HG03354 (cell line): ENCODE measurements at regions not wholly inside any gene's neighbourhood (a gene's known extent, or its start where the extent isn't known, plus 50 kb on each side); places are given as distances from the start of the nearest gene placed in this dataset.
A peak's percentile ranks its signal among the peaks of the same experiment; 100 is the strongest.

Experiments
- ATAC-seq: cut with Tn5 transposase; IDR thresholded peaks from one replicate; pipeline ENCODE4 v1.9.1; 2021; ENCODE audit warnings: mild to moderate bottlenecking; ENCODE audit not compliant: unreplicated experiment, poor library complexity, severe bottlenecking

DNA sequence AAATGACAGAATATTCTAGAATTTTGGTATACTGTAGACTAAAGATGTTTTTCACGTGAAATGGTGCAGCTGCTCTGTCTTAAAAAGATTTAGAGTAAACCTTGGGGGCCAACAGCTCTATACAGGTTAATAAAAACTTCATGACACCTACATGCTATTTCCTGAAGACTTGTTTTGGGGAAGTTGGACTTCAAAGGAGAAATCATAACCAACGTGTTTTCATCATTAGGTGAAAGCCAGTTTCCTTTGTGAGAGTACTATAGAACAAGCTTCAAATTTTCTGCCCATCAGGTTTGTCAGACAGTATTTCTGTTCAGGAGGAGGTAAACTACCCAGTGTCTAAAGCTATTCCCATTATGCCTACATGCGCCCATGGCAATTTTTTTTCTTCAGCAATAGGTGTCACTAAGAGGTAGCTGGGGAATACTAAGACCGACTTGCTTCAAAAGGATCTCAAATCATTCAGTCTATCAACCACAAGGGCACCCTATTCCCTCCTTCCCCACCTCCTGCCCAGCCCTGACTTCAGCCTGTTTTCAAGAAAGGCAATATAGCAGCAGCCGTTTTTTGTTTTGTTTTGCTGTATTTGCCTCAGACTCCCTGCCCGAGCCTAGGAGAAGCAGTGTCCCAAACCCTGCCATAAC lies 237.3 kb upstream of the SP8 start:
- no peak for ATAC-seq

DNA sequence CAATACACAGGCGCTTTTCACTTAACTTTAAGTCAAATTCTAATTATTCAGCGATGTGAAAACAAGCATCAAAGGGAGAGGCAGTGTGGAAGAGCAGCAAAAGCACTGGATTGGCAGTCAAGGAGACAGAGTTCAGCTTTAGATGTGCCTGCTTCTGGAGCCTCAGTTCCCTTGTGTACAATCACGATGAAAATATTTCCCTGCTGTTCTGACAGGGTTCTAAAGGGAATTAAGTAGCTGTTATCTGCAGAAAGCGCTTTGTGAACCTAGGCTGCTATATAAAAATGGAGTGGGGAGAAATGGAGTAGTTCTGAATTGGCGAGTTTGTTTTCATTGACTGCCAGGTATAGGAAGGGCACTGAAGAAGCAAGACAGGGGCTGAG lies 237.8 kb upstream of the SP8 start:
- no peak for ATAC-seq

DNA sequence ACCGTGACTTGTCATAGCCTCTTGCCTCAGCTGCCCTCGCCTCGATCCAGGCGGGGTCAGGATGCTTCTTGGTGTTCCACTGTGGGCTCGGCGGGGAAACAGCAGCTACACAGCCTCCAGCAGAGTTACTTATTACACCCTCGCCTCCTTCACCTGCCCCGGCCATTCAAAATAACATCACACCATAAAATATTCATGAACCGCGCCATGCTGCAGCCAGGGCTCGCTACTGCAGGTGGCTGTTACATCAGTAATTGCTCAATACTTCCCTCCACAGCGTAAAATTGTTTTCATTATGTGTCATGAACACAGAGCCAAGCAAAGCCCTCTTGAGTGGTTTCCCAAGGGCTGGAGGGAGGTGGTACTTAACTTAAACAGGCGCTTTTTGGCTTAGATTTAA lies 241.5 kb upstream of the SP8 start:
- ATAC-seq = no peak

DNA sequence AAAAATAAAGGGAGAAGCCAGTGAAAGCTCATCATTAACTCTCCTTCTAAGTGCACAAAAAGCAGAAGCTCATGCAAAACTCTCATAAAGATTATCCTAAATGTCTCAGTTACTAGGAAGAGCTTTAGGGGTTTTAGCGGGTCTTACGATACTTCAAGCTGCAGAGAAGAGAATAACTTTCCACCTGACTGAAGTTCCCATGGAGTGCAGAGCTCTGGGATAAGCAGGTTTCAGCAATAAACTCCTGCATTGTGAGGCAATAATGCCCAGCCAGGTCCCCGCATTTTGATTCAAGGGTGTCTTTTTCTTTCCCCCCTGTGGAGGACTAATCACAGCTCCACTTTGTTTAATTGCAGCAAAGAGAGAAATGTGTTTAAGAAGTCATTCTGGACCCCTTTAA lies 241.9 kb upstream of the SP8 start:
- ATAC-seq = no peak

DNA sequence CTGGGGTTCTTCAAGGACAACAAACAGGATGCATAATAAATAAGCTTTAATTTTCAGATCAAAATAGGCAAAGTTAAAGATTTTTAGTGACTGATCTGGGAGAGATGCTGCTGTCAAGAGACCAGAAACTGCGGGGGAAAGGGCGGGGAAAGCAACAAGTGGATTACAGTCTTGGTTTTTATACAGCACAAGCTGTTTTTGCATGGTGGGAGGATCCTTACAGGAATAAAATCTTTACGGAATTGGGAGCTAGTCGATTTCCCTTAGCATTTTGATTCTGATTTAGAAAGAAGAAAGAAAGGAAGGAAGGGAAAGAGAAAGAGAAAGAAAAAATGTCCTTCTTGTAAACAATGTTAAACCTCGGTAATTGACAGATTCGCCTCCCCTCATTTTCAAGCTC lies 242.3 kb upstream of the SP8 start:
- no peak for ATAC-seq

DNA sequence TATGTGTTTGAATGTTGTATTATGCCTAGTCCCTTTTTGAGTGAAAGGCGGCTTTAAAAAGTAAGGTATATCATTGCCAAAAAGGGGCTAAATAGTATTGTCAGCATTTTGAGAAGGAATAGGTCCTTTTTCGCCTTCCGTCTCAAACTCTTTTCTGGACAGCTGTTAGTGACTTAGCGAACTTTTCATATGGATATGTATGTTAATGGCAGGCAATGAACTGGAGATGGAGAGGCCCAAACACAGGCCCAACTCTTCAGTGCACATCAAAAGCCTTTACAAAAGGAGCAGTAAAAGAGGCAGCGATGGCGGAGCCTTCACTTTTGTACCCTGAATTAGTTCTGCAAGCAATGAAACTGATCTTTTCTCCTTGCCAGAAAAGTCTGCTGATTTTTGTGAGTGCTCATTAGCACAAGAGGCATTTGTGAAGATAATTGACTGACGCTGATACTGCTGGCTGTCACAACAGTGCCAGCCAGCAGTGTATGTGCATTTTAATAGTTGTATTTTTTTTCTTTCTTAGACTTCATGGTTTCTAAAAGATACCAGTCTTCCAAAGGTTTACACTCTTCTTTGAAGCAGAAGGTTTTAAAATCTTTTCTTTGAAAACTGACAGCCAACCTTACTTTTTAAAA lies 243.7 kb upstream of the SP8 start:
- no peak for ATAC-seq

DNA sequence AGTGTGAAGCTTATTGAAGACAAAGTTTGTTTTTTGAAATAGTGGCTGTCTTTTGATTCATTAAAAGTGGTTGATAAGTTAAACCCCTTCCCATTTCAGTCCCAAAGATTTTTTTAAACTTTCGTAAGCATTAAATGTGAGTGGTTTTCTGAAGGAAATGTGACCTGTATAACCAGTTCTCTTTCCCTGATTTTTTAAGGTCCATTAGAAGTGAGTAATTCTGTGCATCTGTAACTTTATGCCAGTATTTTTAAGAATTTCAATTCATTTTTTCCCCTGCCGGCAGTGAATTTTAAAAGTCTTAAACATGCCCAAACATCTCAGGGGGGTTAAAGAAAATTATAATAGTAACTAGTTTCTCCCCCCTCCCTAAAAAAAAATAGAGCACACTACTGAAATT lies 254.6 kb upstream of the SP8 start:
- ATAC-seq = no peak

DNA sequence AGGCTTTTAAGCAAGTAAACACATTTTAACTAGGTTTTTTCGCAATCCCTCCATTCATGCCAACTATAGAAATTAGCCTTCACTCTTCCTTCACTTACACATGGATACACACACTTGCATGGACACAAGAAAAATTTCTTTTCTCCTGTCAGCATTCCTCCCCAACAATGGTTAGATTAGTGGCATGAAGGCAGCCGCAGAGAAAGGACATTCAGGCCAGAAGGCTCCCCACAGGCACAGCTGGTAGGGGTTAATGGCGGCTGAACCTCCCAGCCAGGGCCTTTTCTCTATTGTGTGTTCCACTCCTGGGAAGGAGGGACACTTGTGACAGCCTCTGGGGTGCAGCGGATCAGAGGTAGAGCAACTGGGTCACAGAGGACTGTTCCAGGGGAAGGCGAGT lies 255.0 kb upstream of the SP8 start:
- no peak for ATAC-seq

DNA sequence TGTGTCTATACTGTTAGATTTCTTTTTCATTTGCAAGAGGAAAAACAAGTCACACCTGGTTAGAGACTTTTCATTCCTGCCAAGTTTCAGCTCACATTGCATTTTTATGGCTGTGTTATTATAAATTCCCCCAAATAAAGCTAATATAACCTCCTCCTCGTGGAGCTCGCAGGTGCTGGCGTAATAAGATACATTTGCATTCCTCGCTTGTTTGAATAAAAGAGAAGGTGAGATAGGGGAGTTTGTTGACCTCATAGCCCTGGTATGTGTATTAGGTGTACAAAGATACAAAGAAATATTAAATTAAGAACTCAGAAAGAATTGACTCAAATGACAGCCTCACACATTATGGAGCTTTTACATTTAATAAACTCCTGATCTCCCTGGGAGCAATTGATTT lies 257.7 kb upstream of the SP8 start:
- ATAC-seq = no peak

DNA sequence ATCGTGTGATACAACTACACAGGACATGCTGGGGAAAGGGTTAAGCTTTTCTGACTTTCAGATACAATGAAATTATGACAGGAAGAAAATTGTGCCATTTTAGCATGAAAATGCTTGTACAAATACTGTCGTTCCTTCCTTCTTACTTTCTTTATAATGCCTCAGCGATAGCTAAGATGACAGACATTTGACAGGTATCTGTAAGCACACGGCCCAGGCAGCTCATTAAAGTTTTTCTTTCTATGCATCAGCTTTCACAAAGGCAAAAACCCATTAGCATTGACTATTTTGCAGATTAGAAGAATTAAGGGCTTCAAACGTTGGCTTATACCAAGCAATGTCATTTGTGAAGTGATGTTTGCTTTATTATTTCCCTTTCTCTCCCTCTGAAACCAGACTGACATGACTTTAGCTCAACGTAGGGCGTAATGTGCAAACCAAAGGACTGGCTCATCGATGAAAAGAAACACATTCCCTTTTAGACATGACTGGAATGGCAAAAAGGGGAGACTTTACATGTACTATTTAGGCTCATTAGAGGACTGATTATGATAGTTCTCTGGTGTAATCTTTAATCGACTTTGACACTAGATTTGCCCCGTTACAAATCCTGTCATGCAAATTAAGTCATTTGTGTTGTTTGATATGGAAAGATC lies 258.4 kb upstream of the SP8 start:
- no peak for ATAC-seq

DNA sequence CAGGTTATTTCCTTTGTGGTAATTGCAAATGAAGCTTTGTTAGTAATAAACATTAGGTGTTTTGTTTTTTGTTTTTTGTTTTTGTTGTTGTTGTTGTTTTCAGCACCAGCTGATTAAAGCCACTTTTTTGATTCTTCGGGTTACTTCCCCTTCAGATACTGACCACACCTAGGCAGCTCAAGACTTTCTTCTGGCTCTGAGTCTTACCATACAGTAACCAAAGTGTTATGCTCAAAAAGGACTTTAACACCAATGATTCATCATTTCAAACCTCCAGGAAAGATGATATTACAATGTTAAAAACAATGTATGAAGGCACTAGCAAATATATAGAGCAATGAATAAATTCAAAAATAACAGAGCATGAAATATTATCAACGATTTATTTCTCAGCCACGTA lies 265.2 kb upstream of the SP8 start:
- no peak for ATAC-seq

DNA sequence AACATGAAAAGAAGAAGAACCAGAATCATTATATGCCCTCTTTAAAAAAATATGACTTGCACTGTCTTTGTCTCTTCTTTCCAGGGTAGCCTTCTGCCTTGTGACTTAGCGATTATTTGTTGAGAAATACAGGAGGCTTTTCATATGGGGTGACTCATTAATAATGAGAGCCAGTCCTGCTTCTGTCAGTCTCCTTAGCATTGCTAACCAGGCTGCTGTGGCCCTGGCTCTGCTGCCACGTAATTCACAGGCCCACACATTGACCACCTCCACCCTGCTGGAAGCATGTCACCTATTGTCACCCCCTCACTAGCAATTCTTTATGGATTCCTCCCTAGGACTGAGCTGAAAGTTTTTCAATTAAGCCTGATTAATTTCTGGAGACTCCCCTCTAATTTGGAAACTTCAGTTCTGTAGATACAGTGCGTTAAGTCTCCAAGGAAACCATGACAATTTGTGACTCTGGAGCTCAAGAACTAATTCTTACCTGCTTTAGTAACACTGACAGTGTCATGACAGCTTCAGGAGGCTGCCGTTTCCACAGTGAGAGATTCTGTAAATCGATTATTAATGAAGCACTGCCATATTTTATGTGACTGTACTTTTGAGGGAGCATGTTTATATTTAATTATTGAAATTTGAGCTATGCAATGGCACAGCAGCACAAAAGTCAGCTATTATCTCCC lies 267.9 kb upstream of the SP8 start:
- no peak for ATAC-seq

DNA sequence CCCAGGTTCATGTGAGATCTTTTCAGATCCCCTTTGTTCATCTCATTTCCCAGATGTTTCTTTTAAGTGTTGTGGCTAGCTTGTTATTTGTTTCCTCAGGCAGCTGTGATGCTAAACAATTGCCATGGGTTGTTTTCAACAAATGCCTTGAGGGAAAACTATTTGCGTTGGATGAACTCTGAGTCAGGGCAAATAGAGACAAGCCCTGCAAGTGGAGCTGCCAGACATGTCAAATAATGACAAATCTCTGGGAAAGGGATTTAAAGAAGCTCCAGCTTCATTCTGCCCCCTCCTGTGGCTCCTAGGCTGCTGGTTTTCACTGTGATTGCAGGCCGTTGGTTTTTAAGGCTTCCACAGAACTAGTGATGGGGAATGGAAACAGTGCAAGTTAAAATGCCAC lies 272.4 kb upstream of the SP8 start:
- ATAC-seq = no peak

DNA sequence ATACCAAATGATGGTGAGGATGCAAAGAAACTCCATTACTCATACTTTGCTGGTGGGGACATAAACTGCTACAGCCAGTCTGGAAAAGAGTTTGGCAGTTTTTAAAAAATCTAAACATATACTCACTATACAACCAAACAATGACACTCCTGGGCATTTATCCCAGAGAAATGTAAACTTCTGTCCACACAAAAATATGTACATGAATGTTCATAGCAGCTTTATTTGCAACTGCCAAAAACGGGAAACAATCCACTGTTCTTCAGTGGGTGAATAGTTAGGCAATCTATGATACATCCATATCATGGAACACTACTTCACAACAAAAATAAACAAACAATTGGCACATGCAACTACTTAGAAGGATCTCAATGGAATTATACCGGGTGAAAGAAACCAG lies 276.4 kb upstream of the SP8 start:
- no peak for ATAC-seq

DNA sequence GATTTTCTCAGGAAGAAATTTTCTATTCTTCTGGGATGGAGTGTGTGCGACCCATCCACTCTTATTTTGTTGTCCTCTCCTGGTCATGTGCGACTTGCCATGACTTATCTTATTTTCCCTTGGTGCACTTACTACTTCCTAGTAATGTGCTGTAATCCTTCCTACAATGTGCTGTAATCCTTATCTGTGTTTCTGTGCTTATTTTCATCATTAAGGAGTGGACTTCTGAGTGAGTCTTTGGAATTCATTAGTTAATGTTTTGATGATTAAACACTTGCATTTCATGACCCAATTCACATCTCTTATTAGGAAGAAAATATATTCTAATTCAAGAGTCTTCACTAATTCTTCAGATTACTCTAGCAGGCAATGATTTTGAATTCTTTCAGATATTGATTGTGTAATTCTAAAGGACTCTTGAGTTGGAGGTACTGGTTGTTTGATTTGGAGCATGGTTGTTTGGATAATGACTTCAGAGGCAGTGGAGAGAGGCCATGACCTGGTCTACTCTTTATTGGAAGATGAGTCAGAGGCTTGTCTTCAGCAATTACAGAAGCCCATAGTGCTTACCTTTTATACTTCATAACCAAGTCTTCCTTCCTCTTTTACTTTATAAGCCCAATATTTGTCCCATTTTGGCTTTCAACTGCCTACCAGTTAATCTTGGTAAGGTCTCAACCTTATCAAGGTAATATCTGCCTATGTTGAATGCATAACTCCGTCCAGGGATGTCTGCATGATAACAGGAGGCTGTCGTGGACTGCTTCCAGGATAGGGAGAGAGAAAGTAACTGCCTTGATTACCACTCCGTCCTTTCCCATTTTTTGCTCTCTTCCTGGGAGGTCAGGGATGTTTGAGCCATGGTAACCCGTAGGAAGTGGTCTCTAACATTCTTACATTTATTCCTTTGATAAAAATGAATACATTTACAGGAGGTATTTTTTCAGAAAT lies 278.3 kb upstream of the SP8 start:
- no peak for ATAC-seq

DNA sequence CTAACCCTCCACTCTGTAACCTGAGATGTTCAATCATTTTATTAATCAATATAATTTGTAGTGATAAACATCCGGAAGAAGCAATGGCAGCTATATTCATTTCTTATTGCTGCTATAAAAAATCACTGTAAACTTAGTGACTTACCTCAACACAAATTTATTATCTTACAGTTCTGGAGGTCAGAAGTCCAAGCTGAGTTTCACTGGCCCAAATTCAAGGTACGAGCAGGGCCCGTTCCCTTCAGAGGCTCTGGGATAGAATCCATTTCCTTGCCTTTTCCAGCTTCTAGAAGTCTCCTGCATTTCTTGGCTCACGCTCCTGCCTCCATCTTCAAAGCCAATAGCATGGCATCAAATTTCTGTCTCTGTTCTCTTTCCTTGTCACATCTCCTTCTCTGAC lies 279.5 kb upstream of the SP8 start:
- ATAC-seq = no peak

DNA sequence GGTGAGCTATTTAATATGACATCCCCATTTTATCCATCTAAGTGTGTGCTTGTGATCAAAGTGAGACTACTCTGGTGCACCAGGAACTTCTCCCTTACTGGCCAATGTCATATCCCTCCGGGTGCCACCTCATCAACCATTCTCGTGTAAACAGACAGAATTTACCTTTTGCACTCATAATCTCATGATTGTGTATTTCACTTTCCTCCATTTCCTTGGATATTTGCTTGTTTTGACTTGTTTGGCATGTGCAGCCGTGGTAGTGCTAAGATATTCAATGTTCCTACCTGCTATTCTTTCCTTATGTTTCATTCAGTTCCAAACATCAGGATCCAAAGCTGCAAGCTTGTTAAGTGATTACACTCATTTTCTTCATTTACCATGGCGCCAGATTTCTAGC lies 280.5 kb upstream of the SP8 start:
- ATAC-seq = no peak

DNA sequence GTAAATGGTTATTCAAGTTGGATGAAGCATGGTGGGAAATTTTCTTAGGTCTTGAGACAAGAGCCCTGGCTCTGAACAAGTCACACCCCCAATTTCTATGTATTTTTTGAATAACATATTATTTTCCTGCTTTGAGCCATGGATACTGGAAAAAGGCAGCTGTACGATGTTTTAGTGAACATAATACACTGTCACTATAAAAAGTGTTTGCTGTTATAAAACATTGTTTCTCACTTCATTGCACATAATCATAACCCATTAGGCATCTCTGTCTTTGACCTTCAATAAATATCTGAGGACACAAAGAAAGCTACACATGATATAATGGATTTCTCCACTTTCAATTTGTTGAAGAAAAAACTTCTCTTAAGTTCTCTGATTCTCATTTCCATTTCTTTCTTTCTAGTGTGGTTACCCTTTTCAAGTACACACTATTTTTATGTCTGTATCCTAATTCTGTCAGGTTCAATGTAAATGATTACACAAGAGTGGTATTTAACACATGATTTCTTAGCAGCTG lies 283.9 kb upstream of the SP8 start:
- ATAC-seq = no peak

DNA sequence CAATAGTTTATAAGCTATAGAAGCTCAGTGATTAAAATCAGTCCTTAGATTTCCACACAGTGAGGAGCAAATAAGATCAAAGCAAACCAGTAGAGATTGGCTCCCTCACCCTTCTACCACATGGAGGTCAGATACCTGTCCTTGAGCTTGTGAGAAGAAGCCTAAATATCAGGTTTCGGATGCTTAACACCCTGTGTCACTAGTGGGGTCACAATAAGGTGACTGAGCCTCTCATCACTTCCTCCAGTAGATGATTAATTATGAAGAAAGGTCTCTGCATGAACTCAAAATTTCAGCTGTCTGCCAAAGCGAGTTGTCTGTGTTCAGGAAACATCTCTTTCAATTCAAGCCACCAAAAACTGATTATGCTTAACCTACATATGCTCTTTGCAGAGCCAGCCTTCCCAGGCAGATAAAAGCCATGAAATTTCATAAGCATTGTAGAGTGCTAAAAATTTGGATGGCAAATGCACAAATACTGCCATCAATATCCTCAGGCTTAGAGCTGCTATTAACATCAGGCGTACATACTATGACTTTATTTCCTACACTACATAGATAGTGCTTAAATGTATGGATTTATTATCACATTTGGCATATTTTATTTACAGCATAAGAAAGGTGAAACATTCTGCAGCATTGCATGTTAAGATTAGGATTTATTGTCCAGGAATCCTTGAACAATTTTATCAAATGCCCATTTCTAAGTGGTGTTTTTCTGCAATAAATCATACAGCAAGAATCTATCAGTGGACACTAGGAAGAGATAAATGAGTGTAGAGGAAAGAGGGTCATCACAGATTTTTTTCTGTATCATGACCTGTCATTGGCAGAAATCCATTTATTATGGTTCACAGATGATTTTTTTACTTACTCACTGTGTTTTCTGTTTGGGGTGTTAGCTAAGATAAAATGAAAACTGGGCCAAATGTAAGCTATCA lies 285.1 kb upstream of the SP8 start:
- peak; percentile 82 for ATAC-seq
